GM10266 (cell line): ENCODE measurements at regions not wholly inside any gene's neighbourhood (a gene's known extent, or its start where the extent isn't known, plus 50 kb on each side); places are given as distances from the start of the nearest gene placed in this dataset.
"Not testable (repeated sequence)": the region's sequence is repeated elsewhere in the genome, so short reads cannot be mapped to it uniquely, and the experiment has no call there.

Source experiments
- DNase-seq: peaks from one replicate; pipeline ENCODE4 v3.0.0; 2012; ENCODE audit errors: extremely low spot score
- TF ChIP-seq, protein P1 (sequence below): IDR thresholded peaks from 2 replicates; pipeline ENCODE4 v1.5.1; 2012; ENCODE audit warnings: mild to moderate bottlenecking, low read depth; ENCODE audit not compliant: control insufficient read depth, insufficient read depth; ENCODE audit errors: missing control alignments

DNA sequence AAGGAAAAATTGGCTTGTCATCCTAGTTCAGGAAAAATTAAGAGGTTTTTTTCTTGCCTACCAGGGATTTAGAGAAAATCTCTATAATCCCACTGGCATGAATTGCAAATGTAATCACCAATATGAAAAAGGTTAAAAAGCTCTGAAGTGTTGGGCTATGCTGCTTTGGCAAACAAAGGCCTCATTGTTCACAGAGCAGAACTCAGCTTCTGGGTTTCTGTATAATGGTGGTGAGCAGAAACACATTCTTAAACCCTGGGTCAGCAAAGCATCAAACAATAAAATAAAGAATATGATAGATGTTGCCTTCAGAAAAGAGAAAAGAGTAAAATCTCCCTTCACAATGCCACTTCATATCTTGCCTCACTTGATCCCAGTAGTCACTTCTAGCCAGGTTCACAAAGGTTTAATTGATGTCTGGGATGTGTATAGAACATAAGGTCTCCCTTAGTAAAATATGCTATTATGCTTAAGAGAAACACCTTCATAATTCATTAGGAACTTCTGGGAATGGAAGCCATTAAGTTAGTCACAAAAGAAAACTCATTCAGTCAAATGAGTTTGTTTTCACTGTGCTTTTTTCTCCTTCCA is 1255.5 kb upstream of the PHF14 start:
- TF ChIP-seq, protein P1, sequence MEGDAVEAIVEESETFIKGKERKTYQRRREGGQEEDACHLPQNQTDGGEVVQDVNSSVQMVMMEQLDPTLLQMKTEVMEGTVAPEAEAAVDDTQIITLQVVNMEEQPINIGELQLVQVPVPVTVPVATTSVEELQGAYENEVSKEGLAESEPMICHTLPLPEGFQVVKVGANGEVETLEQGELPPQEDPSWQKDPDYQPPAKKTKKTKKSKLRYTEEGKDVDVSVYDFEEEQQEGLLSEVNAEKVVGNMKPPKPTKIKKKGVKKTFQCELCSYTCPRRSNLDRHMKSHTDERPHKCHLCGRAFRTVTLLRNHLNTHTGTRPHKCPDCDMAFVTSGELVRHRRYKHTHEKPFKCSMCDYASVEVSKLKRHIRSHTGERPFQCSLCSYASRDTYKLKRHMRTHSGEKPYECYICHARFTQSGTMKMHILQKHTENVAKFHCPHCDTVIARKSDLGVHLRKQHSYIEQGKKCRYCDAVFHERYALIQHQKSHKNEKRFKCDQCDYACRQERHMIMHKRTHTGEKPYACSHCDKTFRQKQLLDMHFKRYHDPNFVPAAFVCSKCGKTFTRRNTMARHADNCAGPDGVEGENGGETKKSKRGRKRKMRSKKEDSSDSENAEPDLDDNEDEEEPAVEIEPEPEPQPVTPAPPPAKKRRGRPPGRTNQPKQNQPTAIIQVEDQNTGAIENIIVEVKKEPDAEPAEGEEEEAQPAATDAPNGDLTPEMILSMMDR, result no peak
- no peak for DNase-seq

DNA sequence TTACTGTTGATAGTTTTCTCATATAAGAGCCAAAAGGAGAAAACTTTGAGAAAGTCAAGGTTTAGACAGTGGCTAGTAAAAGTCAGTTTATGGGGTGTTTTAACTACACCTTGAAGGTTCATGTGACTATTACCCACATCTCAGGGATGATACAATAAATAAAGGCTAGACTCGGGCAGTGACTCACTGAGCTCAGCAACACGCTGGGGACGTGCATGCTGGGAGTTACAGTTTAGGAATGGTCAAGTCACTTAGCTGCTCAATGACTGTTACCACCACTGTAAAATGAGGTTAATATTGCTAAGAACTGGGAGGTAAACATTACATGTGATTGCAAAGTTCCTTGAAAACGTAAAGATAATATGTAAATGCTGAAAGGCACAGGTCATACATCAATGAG is 1254.4 kb upstream of the PHF14 start:
- DNase-seq, result no peak
- TF ChIP-seq, protein P1, result no peak

DNA sequence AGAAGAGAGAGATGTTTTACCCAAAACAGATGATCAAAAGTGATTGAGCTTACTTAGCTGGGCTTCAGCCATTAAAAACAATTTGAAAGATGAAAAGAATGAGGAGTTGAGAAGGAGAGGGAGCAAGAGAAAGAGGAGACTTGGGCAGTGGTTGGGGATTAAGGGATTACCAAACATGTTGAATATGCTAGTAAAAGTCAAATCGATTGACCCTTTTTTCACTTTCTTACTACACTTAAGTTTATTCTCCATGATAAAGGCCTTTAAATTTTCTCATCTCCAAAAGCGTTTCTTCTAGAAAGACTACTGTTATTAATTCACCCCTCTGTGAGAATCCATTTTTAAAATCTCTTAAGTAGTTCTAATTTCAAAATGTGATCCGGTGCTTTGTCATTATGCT is 1254.0 kb upstream of the PHF14 start:
- TF ChIP-seq, protein P1, result no peak
- no peak for DNase-seq

DNA sequence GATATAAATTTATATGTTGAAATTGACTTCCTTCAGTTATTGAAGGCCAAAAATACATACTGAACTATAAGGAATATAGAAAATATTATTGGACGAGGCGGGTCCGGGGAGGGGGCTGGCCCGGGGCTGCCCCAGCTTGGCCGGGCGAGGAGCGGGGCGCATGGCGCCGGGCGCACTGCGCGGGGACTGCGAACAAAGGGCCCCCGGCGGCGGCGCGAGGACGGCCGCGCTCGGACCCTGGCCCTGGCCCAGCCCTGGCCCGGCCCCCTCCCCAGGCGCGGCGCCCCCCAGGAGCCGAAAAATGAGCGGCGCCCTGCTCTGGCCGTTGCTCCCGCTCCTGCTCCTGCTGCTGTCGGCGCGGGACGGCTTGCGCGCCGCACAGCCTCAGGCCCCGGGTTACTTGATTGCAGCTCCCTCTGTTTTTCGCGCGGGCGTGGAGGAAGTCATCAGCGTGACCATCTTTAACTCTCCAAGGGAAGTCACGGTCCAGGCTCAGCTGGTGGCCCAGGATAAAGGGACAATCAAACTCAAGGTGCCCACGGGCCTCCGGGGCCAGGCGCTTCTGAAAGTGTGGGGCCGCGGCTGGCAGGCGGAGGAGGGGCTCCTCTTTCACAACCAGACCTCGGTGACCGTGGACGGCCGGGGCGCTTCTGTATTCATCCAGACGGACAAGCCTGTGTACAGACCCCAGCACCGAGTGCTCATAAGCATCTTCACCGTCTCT is 1247.6 kb upstream of the PHF14 start:
- DNase-seq, result not testable (repeated sequence)

DNA sequence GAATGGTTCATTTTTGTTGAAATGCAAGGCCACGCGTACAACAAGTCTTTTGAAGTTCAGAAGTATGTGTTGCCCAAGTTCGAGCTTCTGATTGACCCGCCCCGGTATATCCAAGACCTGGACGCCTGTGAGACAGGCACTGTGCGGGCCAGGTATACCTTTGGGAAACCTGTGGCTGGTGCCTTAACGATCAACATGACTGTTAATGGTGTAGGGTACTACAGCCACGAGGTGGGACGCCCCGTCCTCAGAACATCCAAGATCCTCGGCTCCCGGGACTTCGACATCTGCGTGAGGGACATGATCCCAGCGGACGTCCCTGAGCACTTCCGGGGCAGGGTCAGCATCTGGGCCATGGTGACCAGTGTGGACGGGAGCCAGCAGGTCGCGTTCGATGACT is 1246.9 kb upstream of the PHF14 start:
- not testable (repeated sequence) for DNase-seq

DNA sequence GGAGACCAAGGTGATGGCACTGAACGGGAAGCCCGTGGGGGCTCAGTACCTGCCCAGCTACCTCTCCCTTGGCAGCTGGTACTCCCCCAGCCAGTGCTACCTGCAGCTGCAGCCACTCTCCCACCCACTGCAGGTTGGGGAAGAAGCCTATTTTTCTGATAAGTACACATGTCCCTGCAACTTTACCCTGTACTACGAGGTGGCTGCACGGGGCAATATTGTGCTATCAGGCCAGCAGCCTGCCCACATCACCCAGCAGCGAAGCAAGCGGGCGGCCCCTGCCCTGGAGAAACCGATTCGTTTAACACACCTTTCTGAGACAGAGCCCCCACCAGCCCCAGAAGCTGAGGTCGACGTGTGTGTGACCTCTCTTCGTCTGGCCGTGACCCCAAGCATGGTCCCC is 1246.2 kb upstream of the PHF14 start:
- DNase-seq, result not testable (repeated sequence)

DNA sequence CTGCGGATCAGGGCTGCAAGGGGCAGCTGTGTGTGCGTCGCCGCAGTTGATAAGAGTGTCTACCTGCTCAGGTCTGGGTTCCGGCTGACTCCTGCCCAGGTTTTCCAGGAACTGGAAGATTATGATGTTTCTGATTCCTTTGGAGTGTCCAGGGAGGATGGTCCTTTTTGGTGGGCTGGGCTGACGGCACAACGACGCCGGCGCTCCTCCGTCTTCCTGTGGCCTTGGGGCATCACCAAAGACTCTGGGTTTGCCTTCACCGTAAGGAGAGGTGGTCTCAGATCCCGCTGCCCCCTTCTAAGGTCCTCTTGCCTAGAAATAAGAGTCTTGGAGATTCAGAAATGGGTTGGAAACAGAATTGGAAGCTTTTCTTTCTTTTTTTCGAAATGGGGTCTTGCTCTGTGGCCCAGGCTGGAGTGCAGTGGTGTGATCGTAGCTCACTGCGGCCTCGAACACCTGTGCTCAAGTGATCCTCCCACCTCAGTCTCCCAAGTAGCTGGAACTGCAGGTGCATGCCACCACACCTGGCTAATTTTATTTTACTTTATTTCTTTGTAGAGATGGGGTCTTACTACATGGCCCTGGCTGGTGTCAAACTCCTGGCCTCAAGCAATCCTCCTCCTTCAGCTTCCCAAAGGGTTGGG is 1245.5 kb upstream of the PHF14 start:
- DNase-seq, result not testable (repeated sequence)

DNA sequence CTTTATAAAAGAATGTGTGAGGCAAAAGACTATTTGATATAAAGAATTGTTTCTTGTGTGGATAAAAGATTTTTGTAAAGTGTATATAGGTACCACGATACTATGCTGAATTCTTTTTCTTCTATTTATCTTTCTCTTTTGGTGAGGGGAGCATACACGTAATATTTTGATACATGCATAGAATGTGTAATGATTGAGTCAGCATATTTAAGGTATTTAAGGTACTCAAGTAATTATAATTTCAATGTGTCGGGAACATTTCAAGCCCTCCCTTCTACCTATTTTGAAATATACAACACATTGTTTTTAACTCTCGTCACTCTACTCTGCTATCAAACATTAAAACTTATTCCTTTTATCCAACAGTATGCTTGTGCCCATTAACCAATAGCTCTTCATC is 1221.6 kb upstream of the PHF14 start:
- TF ChIP-seq, protein P1, result no peak
- DNase-seq, result no peak

DNA sequence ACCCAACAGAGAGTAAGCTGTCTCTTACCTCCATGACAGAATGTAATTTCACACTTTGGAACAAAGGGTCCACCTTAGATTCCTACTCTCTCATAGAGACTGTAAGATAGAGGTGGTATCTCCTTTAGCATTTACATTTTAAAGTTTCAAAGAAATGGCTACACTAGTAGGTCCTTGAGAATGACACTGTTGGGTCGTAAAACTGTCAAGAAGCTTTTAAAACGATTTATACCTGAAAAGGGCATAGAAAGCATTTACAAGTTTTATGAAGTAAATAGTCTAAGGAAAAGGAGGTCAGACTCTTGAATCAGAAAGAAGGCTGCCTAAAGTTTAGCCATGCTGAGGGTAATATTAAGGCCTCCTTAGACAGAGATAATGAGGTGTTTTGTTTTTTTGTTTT is 1212.4 kb upstream of the PHF14 start:
- TF ChIP-seq, protein P1, result no peak
- DNase-seq, result no peak
